HG03378 (cell line): ENCODE measurements at regions not wholly inside any gene's neighbourhood (a gene's known extent, or its start where the extent isn't known, plus 50 kb on each side); places are given as distances from the start of the nearest gene placed in this dataset.

Source experiments
- ATAC-seq: cut with Tn5 transposase; IDR thresholded peaks from one replicate; pipeline ENCODE4 v1.9.1; 2021; ENCODE audit warnings: mild to moderate bottlenecking, moderate library complexity; ENCODE audit not compliant: unreplicated experiment

- ATAC-seq, result no peak
Observed at GRCh38 chr6:125534430-125535263, 214.8 kb upstream of the HEY2 start.

GRCh38 chr6:125537090-125537489 lies 212.3 kb upstream of the HEY2 start:
- ATAC-seq, result no peak

- no peak for ATAC-seq
Observed at GRCh38 chr6:125539892-125540291, 209.5 kb upstream of the HEY2 start.

DNA sequence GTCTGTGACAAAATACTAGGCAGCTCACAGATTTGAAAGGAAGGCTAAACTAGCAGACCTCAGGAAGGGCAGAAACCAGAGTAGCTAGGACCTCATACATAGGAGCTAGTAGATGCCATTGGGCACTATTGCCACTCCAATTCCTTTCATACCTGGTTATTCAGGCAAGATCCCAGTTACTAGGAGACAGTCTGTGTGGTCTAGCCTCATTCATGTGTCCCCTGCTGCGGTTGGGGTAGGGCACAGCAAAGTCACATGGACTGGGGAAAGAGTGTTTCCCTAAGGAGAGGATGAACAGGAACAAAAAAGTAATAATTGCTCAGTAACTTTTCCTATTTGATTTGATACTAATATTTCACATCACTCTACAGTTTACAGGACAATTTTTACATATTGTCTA lies 204.6 kb upstream of the HEY2 start:
- ATAC-seq, result no peak

DNA sequence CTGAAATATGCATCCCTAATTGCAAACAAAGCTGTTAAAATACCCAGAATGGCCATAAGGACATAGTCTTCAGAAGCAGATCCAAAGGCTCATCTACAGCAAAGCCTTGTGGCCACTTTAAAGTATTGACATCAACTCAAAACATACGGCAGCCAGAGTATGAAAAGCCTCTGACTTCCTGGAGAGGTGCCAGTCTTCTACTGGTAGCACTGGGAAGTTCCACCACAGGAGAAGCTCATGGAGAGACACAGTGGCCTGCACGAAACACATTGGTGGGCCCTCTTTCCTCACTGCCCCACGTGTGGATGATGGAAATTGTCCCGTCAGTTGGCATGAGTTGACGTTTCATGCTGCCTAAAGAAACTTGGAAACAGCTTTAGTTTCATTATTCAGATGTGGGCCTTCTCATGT lies 202.6 kb upstream of the HEY2 start:
- ATAC-seq, result no peak

- no peak for ATAC-seq
Observed at GRCh38 chr6:125547381-125547780, 202.1 kb upstream of the HEY2 start.

GRCh38 chr6:125549202-125549884 lies 200.1 kb upstream of the HEY2 start:
- no peak for ATAC-seq

DNA sequence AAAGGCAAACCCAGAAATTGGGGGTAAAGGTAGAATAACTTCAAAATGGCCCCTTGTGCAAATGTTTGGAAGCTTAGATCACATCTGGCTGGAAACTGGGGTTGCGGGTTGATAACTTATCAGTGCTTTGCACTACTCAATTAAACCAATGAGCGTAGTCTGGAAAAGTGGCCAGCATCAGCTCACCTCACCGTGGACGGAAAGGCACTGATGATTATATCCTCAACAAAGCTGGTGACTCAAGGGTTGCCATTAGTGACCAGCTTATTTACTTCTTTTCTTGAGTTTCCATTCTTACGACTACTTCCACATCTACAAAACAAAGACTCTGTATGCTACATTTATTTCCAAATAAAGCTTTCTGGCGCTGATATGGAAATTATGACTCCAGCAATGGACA lies 198.5 kb upstream of the HEY2 start:
- no peak for ATAC-seq

DNA sequence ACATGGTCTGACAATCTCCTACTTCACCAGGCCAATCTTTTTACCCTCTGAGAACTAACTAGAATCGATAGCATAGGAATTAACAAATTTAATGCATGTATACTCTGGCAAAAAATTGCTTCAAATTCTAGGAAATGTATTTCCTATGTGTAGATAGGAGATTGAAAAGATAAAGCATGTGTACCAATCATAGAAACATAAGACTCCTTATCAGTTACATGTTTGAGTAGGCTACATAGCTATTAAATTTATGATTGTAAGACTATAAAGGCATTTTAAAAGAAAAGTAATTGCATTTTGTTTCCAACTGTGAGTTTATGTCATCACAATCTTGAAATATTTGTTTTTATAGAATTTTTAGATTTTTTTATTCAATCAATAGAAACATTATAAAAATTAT lies 196.6 kb upstream of the HEY2 start:
- no peak for ATAC-seq

GRCh38 chr6:125554456-125554855 lies 195.0 kb upstream of the HEY2 start:
- ATAC-seq, result no peak

DNA sequence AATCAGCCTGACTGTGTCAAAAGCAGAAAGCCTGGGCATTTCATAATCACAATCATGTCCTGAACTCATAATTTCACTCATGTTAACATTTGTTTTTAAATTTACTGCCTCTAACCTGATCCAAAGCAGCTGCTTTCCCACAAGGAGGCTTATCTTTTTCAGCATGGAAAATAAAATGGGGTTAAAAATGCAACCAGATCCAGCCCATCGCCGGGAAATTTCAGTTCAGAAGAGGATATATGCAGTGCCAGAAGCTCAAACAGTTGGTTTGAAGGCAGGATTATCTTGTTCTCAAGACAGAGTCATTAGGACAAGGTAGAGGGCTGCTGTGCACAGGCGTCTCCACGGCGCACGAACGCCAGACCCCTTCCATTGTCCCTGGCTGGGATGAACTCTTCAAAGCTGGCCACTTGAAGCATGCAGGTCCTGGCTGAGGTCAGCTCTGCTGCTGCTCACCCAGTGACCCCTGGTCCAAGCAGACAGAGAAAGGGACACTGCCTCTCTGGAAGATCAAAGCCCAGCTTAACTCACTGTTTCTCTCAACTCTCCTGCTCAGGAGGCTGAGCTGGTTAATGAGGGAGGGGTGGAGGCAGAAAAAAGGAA lies 191.1 kb upstream of the HEY2 start:
- ATAC-seq, result no peak

GRCh38 chr6:125558907-125559306 lies 190.5 kb upstream of the HEY2 start:
- no peak for ATAC-seq

- no peak for ATAC-seq
Observed at GRCh38 chr6:125562156-125562555, 187.3 kb upstream of the HEY2 start.

DNA sequence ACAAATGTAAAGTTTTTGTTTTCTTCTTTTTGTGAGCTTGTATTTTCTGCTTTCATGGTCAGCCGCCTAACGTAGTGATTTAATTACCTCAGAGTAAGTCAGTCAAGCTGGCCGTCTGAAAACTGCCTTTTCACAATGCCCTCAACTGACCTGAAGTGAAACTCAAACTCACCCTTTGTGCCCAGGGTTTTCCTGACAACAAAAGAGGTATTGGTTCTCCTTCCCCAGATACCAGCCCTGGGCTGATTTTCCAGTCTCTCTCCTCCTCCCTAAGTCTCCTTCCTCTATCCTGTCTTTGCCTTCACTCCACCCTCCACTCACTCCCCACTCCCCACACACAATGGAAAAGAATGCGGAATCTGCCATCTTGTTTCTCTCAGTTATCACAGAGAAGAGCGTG lies 184.5 kb upstream of the HEY2 start:
- ATAC-seq, result no peak

GRCh38 chr6:125567407-125567806 lies 182.0 kb upstream of the HEY2 start:
- no peak for ATAC-seq

DNA sequence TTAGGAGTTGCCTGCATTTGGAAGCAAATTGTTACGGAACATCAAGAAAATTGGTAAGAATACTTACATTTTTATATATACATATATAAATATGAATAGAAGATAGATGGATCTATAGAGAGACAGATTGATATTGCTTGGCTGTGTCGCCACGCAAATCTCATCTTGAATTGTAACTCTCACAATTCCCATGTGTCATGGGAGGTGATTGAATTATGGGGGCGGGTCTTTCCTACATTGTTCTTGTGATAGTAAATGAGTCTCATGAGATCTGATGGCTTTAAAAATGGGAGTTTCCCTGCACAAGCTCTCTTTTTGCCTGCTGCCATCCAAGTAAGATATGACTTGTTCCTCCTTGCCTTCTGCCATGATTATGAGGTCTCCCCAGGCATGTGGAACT lies 180.8 kb upstream of the HEY2 start:
- ATAC-seq, result no peak

DNA sequence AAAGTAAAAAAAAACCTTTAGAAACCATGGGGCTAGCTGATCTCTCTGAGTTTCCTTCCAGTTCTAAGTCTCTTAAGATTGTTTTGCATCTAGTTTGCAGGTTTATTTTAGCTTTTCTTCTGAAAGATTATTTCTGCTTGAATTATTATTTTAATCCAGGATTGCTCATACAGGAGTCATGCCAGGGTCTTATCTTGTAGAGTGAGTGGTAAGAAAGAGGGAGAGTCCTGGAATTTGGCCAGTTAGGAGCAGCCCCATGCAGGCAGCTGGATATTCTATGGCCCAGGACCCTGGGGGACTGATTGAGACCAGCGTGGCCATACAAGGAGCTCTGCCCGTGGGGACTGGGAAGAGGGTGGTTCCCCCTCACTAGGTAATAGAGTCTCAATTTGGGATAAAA lies 178.9 kb upstream of the HEY2 start:
- no peak for ATAC-seq

GRCh38 chr6:125571207-125571755 lies 178.2 kb upstream of the HEY2 start:
- no peak for ATAC-seq

DNA sequence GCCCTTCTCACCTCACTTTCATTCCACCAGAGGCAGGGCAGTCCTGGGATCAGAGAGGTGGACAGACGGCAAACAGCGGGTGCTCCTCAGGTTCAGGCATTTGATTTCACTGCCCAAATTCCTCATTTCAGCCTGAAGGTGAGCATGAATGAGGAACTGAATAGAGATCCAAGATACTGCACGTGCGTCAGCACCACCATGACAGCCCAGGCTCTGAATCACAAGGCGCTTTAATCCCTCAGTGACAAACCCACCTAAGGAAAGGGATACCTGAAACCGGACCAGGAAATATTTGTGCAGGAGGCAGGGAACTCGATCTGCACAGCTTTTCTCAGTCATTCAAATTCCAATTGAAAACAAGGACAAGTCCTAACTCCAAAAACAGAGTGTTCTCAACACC lies 174.8 kb upstream of the HEY2 start:
- ATAC-seq, result no peak

DNA sequence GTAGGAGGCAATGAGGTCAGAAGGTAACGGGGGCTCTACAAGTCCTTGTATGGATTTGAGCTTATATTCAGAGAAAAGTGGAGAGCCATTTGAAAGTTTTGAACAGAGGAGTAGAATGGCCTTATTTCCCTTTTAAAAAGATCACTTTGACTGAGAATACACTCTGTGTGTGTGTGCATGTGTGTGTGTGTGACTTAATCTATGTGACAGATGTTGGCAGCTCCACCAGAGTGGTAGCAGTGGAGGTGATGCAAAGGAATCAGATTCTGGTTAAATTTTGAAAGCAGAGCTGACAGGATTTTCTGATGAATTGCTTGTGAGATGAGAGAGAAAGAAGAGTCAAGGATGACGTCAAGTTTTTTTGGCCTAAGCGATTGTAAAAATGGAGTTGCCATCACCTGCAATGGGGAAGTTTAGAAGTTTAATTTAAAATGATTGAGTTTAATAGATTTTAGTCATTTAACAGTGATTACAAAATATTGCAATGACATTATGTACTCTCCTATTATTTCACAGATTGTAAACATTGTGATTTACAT lies 172.2 kb upstream of the HEY2 start:
- no peak for ATAC-seq

GRCh38 chr6:125584468-125584939 lies 164.9 kb upstream of the HEY2 start:
- no peak for ATAC-seq
